Activated T-helper 9 cell treated with anti-CD3 and anti-CD28 coated beads, Interleukin-2, amount 50 U/mL, for 16 hours (primary cell): ENCODE measurements at regions not wholly inside any gene's neighbourhood (a gene's known extent, or its start where the extent isn't known, plus 50 kb on each side); places are given as distances from the start of the nearest gene placed in this dataset.
"Not testable (repeated sequence)": the region's sequence is repeated elsewhere in the genome, so short reads cannot be mapped to it uniquely, and the experiment has no call there.

ENCODE experiments used
- DNase-seq: peaks from one replicate; pipeline ENCODE4 v3.0.0-alpha.2; 2020; ENCODE audit warnings: low read depth

DNA sequence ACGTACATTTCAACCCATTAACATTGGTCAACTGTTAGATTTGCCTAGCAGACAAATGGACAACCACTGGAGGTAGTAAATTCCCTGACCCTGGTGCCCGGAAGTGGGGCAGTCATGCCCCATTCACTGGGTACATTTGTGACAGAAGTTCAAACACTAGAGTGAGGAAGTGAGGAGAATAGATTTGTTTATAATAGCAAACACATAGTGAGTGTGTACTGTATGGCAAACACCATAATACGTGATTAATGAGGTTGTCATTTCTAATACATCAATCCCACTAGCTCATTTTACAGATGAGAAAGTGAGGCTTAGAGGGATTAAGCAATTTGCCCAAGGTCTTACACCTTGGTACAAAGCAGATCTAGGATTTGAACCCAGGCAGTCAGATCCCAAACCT is 181.9 kb upstream of the MKLN1 start:
- no peak for DNase-seq

DNA sequence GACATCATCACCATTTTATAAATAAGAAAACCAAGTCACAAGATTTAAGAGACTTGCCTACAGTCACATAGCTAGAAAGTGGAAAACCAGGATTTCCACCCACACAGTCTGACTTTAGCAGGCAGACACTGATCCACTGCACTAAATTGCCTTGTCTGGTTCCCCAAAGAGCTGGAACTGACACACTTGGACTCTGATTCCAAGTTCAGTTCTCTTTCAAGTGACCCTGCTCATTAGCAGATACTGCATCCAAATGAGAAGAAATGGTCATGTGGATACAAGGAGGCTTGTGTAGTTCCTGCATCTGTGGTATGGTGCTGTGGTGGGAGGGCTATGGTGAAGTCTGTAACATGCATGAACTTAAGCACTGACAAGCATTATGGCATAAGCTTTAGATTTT is 180.1 kb upstream of the MKLN1 start:
- DNase-seq: no peak

DNA sequence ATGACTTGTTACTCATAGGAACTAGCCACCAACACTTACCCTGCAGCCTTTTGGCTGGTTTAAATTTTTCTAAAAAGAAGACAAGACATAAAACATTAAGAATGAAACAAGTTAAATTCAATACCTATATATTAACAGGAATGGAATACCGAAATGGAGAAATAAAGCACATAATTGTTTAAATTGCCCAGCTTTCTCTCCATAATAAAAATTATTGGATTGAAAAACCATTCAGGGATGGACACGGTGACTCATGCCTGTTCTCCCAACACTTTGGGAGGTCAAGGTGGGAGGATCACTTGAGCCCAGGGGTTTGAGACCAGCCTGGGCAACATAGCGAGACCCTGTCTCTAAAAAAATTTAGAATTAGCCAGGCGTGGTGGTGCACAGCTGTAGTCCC is 179.4 kb upstream of the MKLN1 start:
- DNase-seq: no peak

DNA sequence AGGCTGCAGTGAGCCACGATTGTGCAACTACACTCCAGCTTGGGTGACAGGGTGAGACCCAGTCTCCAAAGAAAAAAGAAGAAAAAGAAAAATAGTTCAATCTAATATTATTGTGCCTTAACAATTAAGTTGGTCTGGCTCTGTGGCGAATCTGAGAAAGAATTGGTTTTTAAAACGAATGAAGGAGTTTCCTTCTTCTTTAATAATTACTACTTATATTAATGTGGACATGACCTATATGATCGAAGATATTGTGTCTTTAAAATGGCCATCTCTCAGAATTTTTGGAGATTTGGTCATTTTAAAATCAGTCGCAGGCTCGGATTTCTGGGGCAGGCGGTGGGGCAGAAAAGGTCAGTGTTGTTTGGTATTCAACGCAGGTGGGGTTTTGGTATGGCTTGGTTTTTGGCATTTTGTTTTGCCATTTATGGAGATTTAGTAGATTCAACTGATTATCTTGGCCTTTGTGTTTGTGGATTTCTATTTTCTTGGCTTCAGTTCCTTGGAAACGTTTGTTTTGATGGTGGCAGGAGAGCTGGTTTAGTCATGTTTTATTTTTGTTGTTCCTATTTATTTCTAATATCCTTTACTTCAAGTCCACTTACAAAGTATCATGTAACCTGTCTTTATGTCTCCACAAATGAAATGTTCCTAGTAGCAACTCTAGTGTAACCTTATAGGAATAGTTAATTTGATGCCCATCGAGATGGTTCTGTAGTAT is 178.8 kb upstream of the MKLN1 start:
- DNase-seq: no peak

DNA sequence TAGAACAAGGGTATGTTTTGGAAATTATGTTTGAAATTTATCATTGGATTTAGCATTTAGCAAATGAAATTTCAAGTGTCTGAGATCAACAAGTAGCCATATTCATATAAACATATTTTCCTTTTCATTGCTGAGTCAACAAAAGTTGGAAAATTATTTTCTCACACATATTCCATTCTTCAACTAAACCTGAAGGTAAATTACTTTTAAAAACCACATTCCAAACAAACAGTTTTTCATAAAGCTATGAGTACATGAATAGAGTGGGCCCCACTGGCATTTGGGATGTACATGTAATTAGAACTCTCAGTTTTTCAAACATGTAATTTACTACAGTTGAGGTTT is 178.3 kb upstream of the MKLN1 start:
- no peak for DNase-seq

DNA sequence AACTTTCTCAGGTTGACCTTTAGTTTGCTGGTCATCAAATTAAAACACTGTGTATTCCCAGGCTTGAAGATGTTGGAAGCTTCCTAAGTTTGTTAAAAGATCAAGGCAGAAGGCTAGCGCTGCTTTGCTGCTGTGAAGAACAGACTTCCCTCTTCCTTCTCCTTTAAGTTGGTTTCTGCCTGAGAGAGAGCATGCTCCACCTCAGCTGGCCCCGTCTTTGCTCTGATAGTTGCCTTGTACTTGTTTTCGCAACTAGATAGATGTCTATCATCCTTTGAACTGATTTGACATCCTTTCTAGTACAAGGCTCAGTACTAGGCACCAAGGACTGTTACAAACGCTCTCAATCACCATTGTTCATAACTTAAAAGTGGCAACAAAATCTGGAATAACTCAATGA is 177.8 kb upstream of the MKLN1 start:
- DNase-seq: no peak

DNA sequence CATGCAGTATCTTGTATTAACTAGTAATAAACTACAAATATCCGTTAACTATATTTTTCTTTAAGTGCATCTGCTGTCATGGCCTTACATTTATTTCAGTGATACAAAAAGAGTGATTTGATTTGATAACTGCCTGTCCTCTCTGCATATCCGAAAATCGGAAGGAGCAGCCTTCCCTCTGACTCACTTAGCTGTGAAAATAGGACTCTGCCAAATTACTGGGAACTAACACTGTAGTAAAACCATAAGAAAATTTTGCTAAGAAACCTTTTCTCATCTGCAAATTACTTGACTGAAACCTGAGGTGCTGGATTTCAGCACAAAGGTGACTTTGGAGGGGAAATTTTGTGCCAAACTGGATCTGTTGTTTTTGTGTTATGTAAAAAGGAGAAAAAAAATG is 176.6 kb upstream of the MKLN1 start:
- DNase-seq: no peak

DNA sequence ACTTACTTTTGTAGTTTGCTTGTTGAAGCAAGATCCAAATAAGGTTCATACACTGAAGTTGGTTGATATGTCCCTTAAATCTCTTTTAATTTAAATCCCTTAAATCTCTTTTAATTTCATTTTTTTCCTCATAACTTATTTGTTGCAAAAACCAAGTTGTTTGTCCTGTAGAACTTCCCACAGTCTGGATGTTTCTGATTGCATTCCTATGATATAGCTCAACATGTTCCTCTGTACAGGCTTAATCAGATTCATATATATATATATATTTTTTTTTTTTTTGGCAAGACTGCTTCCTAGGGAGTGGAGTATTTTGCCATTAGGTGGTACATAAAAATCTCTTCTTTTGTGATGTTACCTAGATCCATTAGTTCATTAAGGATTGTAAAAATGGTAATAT is 174.9 kb upstream of the MKLN1 start:
- DNase-seq: no peak

DNA sequence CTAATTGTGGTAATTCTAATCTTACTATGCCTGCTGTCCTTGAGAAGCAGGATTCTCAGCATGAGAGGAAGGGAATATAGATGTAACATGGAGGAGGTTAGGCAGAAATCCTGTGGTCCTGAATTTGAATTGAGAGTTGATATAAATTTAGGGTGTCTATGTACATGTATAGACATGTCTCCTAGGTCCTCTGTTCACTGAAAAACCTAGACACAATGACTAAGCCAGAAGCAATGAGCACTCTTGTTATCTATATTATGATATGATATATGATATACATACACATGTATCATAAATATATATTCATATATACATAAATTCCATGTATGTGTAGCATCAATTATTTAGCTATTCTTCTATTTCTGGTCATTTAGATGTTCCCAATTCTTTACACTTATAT is 173.3 kb upstream of the MKLN1 start:
- no peak for DNase-seq

DNA sequence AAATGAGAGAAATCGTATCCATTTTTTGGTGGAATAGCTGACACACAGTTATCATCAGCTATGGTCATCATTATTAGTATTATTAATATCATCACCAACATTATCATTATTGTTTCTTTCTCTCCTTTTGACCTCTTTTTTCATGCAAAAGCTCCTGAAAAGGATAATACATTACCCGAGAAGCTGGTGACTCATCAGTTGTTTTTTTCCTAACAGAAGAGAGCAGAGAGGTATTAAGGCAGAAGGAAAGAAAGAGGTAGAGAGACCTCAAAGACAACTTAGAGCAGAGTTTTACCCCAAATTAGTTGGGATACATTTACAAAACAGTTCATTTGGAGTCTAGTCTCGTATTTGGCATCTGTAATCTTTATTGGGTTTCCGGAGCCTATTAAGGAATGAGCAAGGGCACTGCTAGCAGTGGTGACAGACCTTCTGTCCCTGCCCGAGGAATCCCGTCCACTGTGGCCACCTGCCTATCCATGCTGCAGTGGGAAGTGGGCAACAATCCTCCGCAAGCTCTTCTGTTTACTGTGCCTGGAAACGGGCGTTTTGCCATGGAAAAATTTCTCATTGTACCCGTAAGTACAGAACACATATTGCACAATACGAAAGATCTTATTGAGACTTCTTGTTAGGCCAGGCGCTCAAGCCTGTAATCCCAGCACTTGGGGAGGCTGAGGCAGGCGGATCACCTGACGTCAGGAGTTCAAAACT is 170.0 kb upstream of the MKLN1 start:
- DNase-seq: no peak

DNA sequence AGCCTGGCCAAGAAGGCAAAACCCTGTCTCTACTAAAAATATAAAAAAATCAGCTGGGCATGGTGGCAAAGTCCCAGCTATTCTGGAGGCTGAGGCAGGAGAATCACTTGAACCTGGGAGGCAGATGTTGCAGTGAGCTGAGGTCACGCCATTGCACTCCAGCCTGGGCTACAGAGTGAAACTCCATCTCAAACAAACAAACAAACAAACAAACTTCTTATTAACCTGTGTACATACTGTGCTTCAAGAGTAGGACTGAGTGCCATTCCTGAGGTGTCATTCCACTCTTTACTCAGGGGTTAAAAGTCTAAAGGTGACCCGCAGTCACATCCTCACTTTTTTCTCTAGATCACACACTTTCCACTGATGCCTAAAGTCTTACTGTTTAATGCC is 169.4 kb upstream of the MKLN1 start:
- DNase-seq: not testable (repeated sequence)

DNA sequence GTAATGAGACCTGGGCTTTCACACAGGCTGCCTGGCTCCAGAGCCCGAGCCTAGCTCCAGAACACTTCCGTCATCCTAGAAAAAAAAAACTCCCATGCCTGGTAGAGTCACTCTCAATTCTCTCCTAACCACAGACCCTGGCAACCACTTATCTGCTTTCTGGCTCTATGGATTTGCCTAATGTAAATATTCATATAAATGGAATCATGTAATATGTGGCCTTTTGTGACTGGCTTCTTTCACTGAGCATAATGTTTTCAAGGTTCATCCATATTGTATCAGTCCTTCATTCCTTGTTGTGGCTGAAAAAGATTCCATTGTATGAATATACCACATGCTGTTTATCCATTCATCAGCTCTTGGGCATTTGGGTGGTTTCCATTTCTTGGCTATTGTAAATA is 167.7 kb upstream of the MKLN1 start:
- no peak for DNase-seq

DNA sequence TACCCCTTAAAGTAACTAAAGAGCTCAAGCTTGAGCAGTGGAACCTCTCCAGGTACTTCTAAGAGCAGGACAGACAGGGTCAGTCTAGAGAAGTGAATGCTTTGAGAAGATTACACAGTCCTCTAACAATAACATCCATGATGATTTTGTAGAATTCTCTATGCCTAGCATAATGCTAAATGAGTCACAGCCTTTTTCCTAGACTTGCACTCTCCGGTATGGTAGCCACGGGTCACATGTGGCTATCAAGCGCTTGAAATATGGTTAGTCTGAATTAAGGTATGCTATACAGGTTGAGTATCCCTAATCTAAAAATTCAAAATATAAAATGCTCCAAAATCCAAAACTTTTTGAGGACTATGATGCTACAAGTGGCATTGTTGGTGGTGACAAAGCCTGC is 166.6 kb upstream of the MKLN1 start:
- no peak for DNase-seq

DNA sequence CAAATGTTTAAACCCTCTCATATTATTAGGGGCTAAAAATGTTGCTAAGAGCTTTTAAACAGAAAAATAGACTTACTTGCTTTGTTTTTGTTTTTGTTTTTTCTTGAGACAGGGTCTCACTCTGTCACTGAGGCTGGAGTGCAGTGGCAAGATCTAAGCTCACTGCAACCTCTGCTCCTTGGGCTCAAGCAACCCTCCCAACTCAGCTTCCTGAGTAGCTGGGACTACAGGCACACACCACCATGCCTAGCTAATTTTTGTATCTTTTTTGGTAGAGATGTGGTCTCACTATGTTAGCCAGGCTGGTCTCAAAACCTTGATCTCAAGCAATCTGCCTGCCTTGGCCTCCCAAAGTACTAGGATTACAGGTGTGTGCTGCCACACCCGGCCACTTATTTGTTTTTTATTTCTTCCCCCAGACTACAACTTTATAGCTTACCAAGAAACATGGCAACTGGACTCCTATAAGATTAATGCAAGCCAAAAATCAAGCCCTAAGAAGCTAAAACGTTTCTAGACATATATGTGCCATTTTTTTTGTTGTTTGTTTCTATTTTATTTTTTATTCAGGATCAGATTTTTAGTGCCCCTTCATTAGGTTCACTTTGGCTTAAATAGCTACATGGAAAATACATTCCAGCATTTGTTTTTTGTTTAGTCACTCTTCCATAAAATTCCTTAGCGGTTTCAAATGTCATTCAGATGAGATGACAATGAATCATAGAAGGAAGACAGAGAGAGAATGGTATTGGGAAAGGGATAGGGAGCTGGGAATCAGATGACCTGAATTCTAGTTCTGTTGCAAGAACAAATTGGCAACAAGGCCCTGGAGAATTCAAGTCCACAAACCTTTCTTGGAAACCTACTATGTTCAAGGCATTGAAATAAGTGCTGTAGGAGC is 163.4 kb upstream of the MKLN1 start:
- no peak for DNase-seq

DNA sequence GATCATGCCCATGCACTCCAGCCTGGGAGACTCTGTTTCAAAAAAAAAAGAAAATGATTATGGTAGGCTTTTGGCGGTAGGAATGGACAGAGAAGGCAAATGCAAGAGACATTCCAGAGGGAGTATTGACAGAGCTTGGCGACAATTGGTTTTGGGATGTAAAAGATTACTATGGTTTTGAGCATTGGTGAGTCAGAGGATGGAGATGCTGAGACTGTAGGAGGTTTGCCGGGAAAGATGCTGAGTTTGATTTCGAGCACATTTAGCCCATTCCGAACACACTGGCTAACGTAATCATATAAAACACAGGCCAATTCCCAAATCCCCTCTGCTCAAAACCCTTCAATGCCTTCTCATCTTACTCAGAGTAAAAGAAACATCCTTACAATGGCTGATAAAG is 161.6 kb upstream of the MKLN1 start:
- no peak for DNase-seq

DNA sequence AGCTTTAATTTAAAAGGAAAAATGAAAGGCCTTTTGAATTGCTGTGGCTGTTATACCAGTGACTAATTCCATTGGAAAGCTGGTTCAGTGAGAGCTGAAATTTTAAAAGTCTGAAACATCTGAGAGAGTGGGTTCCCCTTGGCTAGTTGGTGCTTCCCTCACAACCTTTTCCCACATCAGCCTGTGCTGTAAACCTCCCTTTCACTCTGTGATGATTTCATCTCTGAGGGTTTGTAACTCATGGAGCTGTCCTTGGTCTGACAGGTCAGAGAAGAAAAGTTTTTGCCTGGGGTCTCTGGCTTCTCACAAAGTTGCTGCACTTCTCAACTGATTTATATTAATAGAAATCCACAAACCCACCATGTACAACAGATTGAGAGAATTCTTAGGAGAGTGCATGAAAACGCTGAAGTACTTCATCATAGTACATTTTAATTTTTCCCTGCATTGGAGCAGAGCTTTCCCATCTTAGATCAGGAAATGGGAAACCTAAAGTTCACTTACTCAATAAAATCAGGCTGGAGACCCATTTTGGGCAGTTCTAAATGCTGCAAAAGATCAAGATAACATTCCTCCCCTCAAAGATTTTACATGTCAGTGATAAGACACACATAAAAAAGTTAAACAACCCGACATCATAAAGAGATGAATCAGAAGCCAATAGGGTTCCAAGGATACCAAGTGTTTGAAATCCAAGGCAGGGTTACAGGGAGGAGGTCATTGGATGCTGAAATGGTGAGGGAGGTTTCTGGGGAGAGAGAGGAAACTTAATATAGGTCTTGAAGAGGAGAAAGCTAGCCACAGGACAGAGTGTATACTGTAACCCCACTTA is 157.0 kb upstream of the MKLN1 start:
- DNase-seq: no peak

DNA sequence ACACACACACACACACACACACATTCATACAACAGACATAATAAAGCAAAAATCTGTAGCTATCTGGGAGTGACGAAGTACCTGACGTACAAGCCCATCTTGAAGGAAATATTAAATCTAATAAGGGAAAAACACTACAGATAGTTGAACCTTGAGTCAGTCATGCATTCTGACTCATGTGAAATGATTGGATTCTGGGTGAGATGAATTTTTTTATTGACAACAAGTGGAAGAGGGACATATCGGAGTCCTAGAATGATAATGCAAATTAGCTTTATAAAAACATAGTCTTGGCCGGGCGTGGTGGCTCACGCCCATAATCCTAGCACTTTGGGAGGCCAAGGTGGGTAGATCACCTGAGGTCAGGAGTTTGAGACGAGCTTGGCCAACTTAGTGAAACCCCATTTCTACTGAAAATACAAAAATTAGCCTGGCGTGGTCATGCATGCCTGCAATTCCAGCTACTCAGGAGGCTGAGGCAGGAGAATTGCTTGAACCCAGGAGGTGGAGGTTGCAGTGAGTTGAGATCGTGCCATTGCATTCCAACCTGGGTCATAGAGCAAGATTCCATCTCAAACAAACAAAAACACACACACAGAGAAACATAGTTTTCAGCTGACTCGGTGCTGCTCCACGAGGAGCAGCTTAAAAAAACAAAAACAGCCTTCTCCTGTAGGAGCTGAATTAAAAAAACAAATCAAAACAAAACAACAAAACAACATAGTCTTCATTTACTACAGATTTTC is 154.4 kb upstream of the MKLN1 start:
- no peak for DNase-seq

DNA sequence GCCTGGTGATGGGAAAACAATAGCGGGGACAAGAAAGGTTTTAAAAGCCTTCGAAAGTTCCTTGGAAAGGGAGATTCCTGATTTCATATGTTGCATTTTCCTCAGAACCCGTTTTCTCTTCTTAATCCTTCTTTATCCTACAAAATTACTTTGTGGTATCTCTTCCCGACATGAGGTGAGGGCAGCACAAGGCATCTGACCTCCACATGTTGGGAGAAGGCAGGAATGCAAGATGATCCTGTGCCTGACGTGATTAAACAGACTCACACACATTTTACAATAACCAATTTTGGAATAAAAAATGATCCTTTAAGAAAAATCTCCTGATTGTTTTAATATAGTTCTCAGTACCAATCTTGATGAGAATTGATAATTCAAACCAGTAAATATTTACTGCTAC is 153.3 kb upstream of the MKLN1 start:
- no peak for DNase-seq

DNA sequence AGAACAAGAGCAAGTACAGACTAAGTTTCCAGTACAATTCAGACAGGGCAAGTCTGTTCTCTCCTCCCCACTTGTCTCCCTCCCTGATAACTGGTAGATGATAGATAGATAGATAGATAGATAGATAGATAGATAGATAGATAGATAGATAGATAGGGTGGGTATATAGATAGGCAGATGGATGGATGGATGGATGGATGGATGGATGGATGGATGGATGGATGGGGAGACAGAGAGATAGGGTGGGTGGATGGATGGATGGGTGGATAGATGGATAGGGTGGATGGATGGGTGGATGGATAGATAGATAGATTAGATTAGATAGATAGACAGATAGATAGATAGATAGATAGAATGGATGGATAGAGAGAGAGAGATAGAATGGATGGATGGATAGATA is 152.8 kb upstream of the MKLN1 start:
- no peak for DNase-seq

DNA sequence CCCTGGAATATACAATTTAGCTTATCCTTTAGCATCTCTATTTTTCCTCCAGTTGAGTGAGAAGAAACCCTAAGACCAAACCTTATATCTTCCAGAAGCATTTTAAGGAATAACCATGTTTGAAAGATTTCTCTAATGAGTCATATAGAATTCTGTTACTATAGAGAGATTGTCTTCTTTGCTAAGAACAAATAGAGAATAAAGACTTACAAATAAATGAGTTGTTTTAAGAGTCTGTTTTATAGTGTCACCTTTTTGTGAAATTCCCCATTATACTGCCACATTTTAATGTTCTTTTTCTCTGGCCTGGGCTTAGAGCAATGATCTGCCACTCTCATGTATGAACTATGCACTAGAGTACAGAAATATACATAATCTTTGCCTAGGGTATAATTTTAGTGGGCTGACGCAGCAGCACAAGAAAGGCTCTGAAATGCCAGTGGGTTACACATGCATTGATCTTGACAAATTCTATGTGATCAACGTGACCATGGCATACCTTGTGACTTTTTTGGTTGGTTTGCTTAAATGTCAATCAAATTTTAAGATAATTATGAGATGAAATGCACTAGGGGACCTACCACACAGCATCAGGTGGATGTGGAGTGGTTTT is 145.1 kb upstream of the MKLN1 start:
- no peak for DNase-seq

DNA sequence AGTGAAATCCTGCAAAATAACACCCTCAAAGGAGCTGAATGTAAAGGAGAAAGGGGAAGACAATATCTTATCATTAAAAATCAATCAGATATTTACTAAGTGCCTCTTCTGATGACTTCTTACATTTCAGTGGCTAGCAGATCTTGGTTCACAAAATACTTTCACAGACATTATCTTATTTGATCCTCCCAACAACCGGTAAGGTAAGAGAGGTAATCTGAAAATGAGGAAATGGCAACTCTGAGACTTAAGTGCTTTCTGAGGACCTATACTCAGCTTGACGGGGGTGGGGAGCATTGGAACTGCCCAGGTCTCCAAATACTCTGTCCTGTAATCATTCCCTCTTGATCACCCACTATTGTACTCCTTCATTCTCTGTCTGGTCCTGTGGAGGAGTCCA is 144.6 kb upstream of the MKLN1 start:
- DNase-seq: no peak
